H9 (cell line): ENCODE measurements at regions not wholly inside any gene's neighbourhood (a gene's known extent, or its start where the extent isn't known, plus 50 kb on each side); places are given as distances from the start of the nearest gene placed in this dataset.

Experiments
- DNase-seq: peaks from one replicate; pipeline ENCODE4 v3.0.0-alpha.2; 2017
- H2AFZ ChIP-seq: one replicate; pipeline ENCODE4 v1.6.1; 2013; ENCODE audit warnings: mild to moderate bottlenecking, low read length, control low read depth, moderate library complexity
- H2AK5ac ChIP-seq: 2 replicates; pipeline ENCODE4 v1.6.1; 2013; ENCODE audit warnings: low read length, control low read depth, mixed read lengths; ENCODE audit not compliant: insufficient read length
- H2BK120ac ChIP-seq: one replicate; pipeline ENCODE4 v1.6.1; 2013; ENCODE audit warnings: low read depth, mild to moderate bottlenecking, low read length, control low read depth, inconsistent platforms; ENCODE audit not compliant: poor library complexity, severe bottlenecking
- H2BK12ac ChIP-seq: 2 replicates; pipeline ENCODE4 v1.6.1; 2013; ENCODE audit warnings: low read length, control low read depth, mixed read lengths, low read depth; ENCODE audit not compliant: insufficient read length
- H2BK15ac ChIP-seq: 2 replicates; pipeline ENCODE4 v1.6.1; 2013; ENCODE audit warnings: low read depth, low read length, control low read depth
- H2BK20ac ChIP-seq: one replicate; pipeline ENCODE4 v1.6.1; 2013; ENCODE audit warnings: low read depth, mild to moderate bottlenecking, low read length, control low read depth, inconsistent platforms; ENCODE audit not compliant: poor library complexity, severe bottlenecking
- H2BK5ac ChIP-seq: 2 replicates; pipeline ENCODE4 v1.6.1; 2013; ENCODE audit warnings: low read length, control low read depth, mixed read lengths; ENCODE audit not compliant: insufficient read length
- H3K14ac ChIP-seq: 2 replicates; pipeline ENCODE4 v1.6.1; 2013; ENCODE audit warnings: low read length, control low read depth; ENCODE audit not compliant: insufficient read depth
- H3K18ac ChIP-seq: 2 replicates; pipeline ENCODE4 v1.6.1; 2013; ENCODE audit warnings: low read depth, mild to moderate bottlenecking, mixed read lengths, low read length, control low read depth; ENCODE audit not compliant: insufficient read length
- H3K23ac ChIP-seq: 2 replicates; pipeline ENCODE4 v1.6.1; 2013; ENCODE audit warnings: low read length, control low read depth, mixed read lengths, low read depth; ENCODE audit not compliant: insufficient read length
- H3K23me2 ChIP-seq: 2 replicates; pipeline ENCODE4 v1.6.1; 2013; ENCODE audit warnings: low read depth, mild to moderate bottlenecking, mixed read lengths, low read length, control low read depth; ENCODE audit not compliant: insufficient read length, poor library complexity, severe bottlenecking
- H3K27ac ChIP-seq: 2 replicates; pipeline ENCODE4 v1.5.1; 2013; ENCODE audit warnings: low read length, control low read depth, mixed read lengths, low read depth; ENCODE audit not compliant: insufficient read length
- H3K27me3 ChIP-seq: 2 replicates; pipeline ENCODE4 v1.6.1; 2013; ENCODE audit warnings: low read length, control low read depth, inconsistent platforms; ENCODE audit not compliant: insufficient read depth
- H3K4ac ChIP-seq: 2 replicates; pipeline ENCODE4 v1.6.1; 2013; ENCODE audit warnings: low read depth, mild to moderate bottlenecking, control low read depth, inconsistent platforms, low read length, moderate library complexity
- H3K4me1 ChIP-seq: 2 replicates; pipeline ENCODE4 v1.6.1; 2013; ENCODE audit warnings: low read length, control low read depth, inconsistent platforms; ENCODE audit not compliant: insufficient read depth
- H3K4me2 ChIP-seq: 2 replicates; pipeline ENCODE4 v1.6.1; 2013; ENCODE audit warnings: low read length, control low read depth, mixed read lengths; ENCODE audit not compliant: insufficient read length, insufficient read depth
- H3K56ac ChIP-seq: 2 replicates; pipeline ENCODE4 v1.6.1; 2013; ENCODE audit warnings: low read depth, mild to moderate bottlenecking, mixed read lengths, low read length, control low read depth; ENCODE audit not compliant: insufficient read length
- H3K79me1 ChIP-seq: 2 replicates; pipeline ENCODE4 v1.6.1; 2013; ENCODE audit warnings: low read depth, mild to moderate bottlenecking, moderate library complexity, low read length, control low read depth, inconsistent platforms; ENCODE audit not compliant: insufficient read depth, poor library complexity, severe bottlenecking
- H3K79me2 ChIP-seq: 2 replicates; pipeline ENCODE4 v1.6.1; 2013; ENCODE audit warnings: low read length, control low read depth, inconsistent platforms; ENCODE audit not compliant: insufficient read depth
- H3K9ac ChIP-seq: 2 replicates; pipeline ENCODE4 v1.6.1; 2013; ENCODE audit warnings: low read length, control low read depth, mixed read lengths; ENCODE audit not compliant: insufficient read length; ENCODE audit errors: extremely low read depth
- H3K9me3 ChIP-seq: one replicate; pipeline ENCODE4 v1.6.1; 2013; ENCODE audit warnings: low read depth, low read length, inconsistent platforms; ENCODE audit not compliant: control insufficient read depth
- H3T11ph ChIP-seq: one replicate; pipeline ENCODE4 v1.6.1; 2013; ENCODE audit warnings: mild to moderate bottlenecking, low read length, control low read depth, inconsistent platforms
- H4K20me1 ChIP-seq: one replicate; pipeline ENCODE4 v1.6.1; 2013; ENCODE audit not compliant: control insufficient read depth, insufficient read length, insufficient read depth
- H4K5ac ChIP-seq: 2 replicates; pipeline ENCODE4 v1.6.1; 2013; ENCODE audit warnings: low read depth, mild to moderate bottlenecking, mixed read lengths, low read length, control low read depth; ENCODE audit not compliant: insufficient read length
- H4K8ac ChIP-seq: replicated peaks from 2 replicates; pipeline ENCODE4 v1.6.1; 2013; ENCODE audit warnings: low read length, control low read depth, mixed read lengths, low read depth; ENCODE audit not compliant: insufficient read length
- H4K91ac ChIP-seq: 2 replicates; pipeline ENCODE4 v1.6.1; 2013; ENCODE audit warnings: low read depth, mild to moderate bottlenecking, moderate library complexity, mixed read lengths, low read length, control low read depth; ENCODE audit not compliant: insufficient read length
- H3K27ac Mint-ChIP-seq, 3 experiments: 2 replicates in 2 of 3; 3 replicates in 1 of 3; pipeline ENCODE4 v1.8.0; 2020 to 2021; ENCODE audit warnings: mixed read lengths in 3 of 3, mild to moderate bottlenecking in 1 of 3, moderate library complexity in 1 of 3
- H3K27me3 Mint-ChIP-seq: 2 replicates; pipeline ENCODE4 v1.8.0; 2021; ENCODE audit warnings: low read depth, mild to moderate bottlenecking, moderate library complexity, mixed read lengths
- H3K36me3 Mint-ChIP-seq, 3 experiments: 2 replicates in 2 of 3; 3 replicates in 1 of 3; pipeline ENCODE4 v1.8.0; 2020 to 2021; ENCODE audit warnings: low read depth in 3 of 3, mixed read lengths in 3 of 3; ENCODE audit not compliant: insufficient read depth in 1 of 3
- H3K4me1 Mint-ChIP-seq, 2 experiments: 2 replicates each; pipeline ENCODE4 v1.8.0; 2020; ENCODE audit warnings: mixed read lengths in 2 of 2
- H3K4me3 Mint-ChIP-seq, 2 experiments: 2 replicates in 1 of 2; 3 replicates in 1 of 2; pipeline ENCODE4 v1.8.0; 2020 to 2021; ENCODE audit warnings: mild to moderate bottlenecking in 2 of 2, mixed read lengths in 2 of 2, moderate library complexity in 1 of 2
- H3K9me3 Mint-ChIP-seq, 2 experiments: 2 replicates in 1 of 2; 3 replicates in 1 of 2; pipeline ENCODE4 v1.8.0; 2020; ENCODE audit warnings: mild to moderate bottlenecking in 2 of 2, mixed read lengths in 2 of 2, moderate library complexity in 1 of 2
- WGBS: extraction: QIAGEN DNeasy Blood & Tissue Kit; methylation state at CpG from one replicate; pipeline ENCODE4 v1.1.7; 2013; ENCODE audit warnings: missing lambda C conversion rate, low lambda C conversion rate, mixed read lengths; ENCODE audit not compliant: insufficient read length; ENCODE audit errors: extremely low coverage; 5-methylcytosine and 5-hydroxymethylcytosine counted together
- TF ChIP-seq, protein P1 (sequence below): fragments of 200-600 bp; sonication (generic); conservative IDR thresholded peaks from 3 replicates; pipeline ENCODE4 v1.8.0; 2021; ENCODE audit warnings: antibody characterized with exemption, mild to moderate bottlenecking

DNA sequence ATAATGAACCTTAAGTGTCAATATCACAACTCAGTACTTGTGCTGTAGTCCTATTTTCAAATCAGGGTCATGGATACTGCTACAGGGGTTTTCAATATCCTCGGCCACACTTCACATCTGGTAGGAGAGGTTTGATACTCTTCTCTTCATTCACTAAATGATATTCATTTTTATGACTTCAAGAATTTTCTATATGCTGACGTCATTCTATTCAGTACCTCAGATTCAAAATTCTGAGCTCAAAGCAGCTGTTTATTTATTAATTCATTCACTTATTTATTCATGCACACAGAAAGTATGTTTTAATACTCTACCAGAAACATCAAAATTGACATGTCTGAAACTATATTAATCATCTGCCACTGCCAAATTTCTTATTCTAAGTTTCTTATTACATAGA is 866.9 kb upstream of the LRRTM1 start:
- Histone ChIP-seq H4K5ac (no peak overlapping the region), H4K20me1 (no peaks in the 10 kb centered on the region), H3K14ac (no peak overlapping the region), H3K23me2 (no peaks in the 10 kb centered on the region), H3K79me2 (no peaks in the 10 kb centered on the region), H2BK20ac (no peak overlapping the region), H3K56ac (no peak overlapping the region), H4K91ac (no peak overlapping the region), H2BK12ac (no peak overlapping the region), H3K79me1 (no peaks in the 10 kb centered on the region), H2BK5ac (no peak overlapping the region), H3K18ac (no peak overlapping the region), H4K8ac (no peak overlapping the region), H3K23ac (no peak overlapping the region), H3K4ac (no peak overlapping the region), H3K4me1 (no peaks in the 10 kb centered on the region), H3K27ac (no peak overlapping the region), H2BK120ac (no peak overlapping the region), H2AK5ac (no peak overlapping the region), H2BK15ac (no peak overlapping the region), H2AFZ (no peak overlapping the region), H3K9ac (no peak overlapping the region), H3K27me3 (no peaks in the 10 kb centered on the region), H3K4me2 (no peak overlapping the region), H3T11ph (no peak overlapping the region), H3K9me3 (no peaks in the 10 kb centered on the region)
- no peak overlapping the region for H3K4me3 Mint-ChIP-seq
- DNase-seq: no peak
- H3K27me3 Mint-ChIP-seq: no peaks in the 10 kb centered on the region
- no peaks in the 10 kb centered on the region for H3K36me3 Mint-ChIP-seq
- no peaks in the 10 kb centered on the region for H3K9me3 Mint-ChIP-seq
- TF ChIP-seq, protein P1, sequence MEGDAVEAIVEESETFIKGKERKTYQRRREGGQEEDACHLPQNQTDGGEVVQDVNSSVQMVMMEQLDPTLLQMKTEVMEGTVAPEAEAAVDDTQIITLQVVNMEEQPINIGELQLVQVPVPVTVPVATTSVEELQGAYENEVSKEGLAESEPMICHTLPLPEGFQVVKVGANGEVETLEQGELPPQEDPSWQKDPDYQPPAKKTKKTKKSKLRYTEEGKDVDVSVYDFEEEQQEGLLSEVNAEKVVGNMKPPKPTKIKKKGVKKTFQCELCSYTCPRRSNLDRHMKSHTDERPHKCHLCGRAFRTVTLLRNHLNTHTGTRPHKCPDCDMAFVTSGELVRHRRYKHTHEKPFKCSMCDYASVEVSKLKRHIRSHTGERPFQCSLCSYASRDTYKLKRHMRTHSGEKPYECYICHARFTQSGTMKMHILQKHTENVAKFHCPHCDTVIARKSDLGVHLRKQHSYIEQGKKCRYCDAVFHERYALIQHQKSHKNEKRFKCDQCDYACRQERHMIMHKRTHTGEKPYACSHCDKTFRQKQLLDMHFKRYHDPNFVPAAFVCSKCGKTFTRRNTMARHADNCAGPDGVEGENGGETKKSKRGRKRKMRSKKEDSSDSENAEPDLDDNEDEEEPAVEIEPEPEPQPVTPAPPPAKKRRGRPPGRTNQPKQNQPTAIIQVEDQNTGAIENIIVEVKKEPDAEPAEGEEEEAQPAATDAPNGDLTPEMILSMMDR: no peak
- H3K4me1 Mint-ChIP-seq: no peaks in the 10 kb centered on the region
- H3K27ac Mint-ChIP-seq: no peak overlapping the region
- WGBS: no CpG with 5 or more reads among the region's 2 CpGs
